Panc1 (cell line): ENCODE measurements at regions not wholly inside any gene's neighbourhood (a gene's known extent, or its start where the extent isn't known, plus 50 kb on each side); places are given as distances from the start of the nearest gene placed in this dataset.

Experiments used
- ATAC-seq: fragments of 200-7000 bp; cut with Tn5 transposase; 2 replicates; pipeline ENCODE4 v1.9.1; 2020; ENCODE audit warnings: mild to moderate bottlenecking, moderate library complexity
- BruUV-seq: library from RNA; stranded (reverse); fragments of 400-500 nt; replicated peaks from 2 replicates; lab custom pipeline; 2021; lab: Mats Ljungman, UMichigan
- CTCF ChIA-PET: fragments of 300-600 bp; sonication (Branson Sonifier 250); formaldehyde crosslinking; loops from one replicate; lab custom pipeline; 2022; ENCODE audit warnings: antibody characterized with exemption; lab: Charles Lee
- POLR2A ChIA-PET: fragments of 300-600 bp; sonication (Branson Sonifier 250); formaldehyde crosslinking; loops from one replicate; lab custom pipeline; 2022; ENCODE audit warnings: antibody characterized with exemption; lab: Charles Lee
- DNase-seq: peaks from one replicate; pipeline ENCODE4 v3.0.0-alpha.2; 2010; ENCODE audit warnings: low read depth, low spot score
- H3K27ac ChIP-seq: 2 replicates; pipeline ENCODE4 v1.5.1; 2011; ENCODE audit warnings: mild to moderate bottlenecking, low read length, inconsistent platforms
- H3K27me3 ChIP-seq: fragments of 200-500 bp; sonication (Bioruptor generic); 2 replicates; pipeline ENCODE4 v1.6.0; 2014; ENCODE audit warnings: low read length, inconsistent platforms; ENCODE audit not compliant: control insufficient read depth, insufficient read depth
- H3K36me3 ChIP-seq: fragments of 200-500 bp; sonication (Bioruptor generic); 2 replicates; pipeline ENCODE4 v1.5.1; 2014; ENCODE audit warnings: inconsistent platforms, mild to moderate bottlenecking, low read length, moderate library complexity; ENCODE audit not compliant: control insufficient read depth, insufficient read depth
- H3K4me1 ChIP-seq: 2 replicates; pipeline ENCODE4 v1.5.1; 2011; ENCODE audit warnings: inconsistent platforms, mild to moderate bottlenecking, low read length, moderate library complexity; ENCODE audit not compliant: control insufficient read depth, insufficient read depth
- H3K4me3 ChIP-seq, 2 experiments: 2 replicates each; pipeline ENCODE4 v1.5.1; 2011 to 2012; ENCODE audit warnings: low read depth in 2 of 2, low read length in 2 of 2, mild to moderate bottlenecking in 2 of 2, inconsistent platforms in 1 of 2, moderate library complexity in 1 of 2
- H3K9me3 ChIP-seq: fragments of 200-500 bp; sonication (Bioruptor generic); 2 replicates; pipeline ENCODE4 v1.5.1; 2014; ENCODE audit warnings: low read depth, mild to moderate bottlenecking, inconsistent platforms, low read length, moderate library complexity; ENCODE audit not compliant: control insufficient read depth, insufficient read depth
- POLR2AphosphoS5 ChIP-seq: IDR thresholded peaks from 2 replicates; pipeline ENCODE4 v1.6.1; 2012; ENCODE audit warnings: mild to moderate bottlenecking, low read depth, low read length, moderate library complexity
- SIN3A ChIP-seq: IDR thresholded peaks from 2 replicates; pipeline ENCODE4 v1.6.1; 2012; ENCODE audit warnings: low read depth, mild to moderate bottlenecking, low read length, moderate library complexity, borderline replicate concordance; ENCODE audit not compliant: insufficient read depth
- TCF7L2 ChIP-seq: IDR thresholded peaks from 2 replicates; pipeline ENCODE4 v1.6.1; 2011; ENCODE audit warnings: mild to moderate bottlenecking, low read depth, low read length, inconsistent platforms
- in situ Hi-C: cut with HindIII; loops from 2 replicates; pipeline ENCODE4 v1.10.0; 2016; ENCODE audit warnings: low sequenced_read_pairs, low pct_unique_long_range_greater_than_20kb
- intact Hi-C: fragments of 100-400 bp; cut with micrococcal nuclease; formaldehyde crosslinking; loops from one replicate; pipeline ENCODE4 v1.10.0; 2022; ENCODE audit not compliant: unreplicated experiment
- TF ChIP-seq, protein P1 (sequence below): fragments of 450-650 bp; IDR thresholded peaks from 2 replicates; pipeline ENCODE4 v1.5.1; 2017; ENCODE audit warnings: mild to moderate bottlenecking
- TF ChIP-seq, protein P2 (sequence below), 2 experiments: IDR thresholded peaks; 2 replicates each; pipeline ENCODE4 v1.6.1; 2011 to 2012; ENCODE audit warnings: low read depth in 2 of 2, control low read depth in 1 of 2, low read length in 1 of 2, mild to moderate bottlenecking in 1 of 2, moderate library complexity in 1 of 2; ENCODE audit not compliant: insufficient read depth in 1 of 2

DNA sequence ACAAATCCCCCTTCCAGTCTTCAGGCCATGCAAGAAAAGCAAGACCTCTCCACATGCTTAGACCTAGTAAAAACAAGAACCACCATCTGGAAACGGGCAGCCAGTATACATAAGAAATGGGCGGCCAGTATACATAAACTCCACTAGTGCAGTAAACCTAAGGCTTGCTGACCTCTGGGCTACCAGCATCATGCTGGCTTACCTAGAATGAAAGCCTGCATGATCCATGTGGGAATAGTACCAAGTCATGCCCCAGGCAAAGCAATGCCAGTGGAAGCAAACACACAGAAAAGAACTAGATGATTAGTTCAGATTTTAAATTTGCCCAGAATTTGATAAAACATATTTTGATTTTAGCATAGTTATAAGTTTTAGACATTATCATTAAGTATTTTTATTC lies 1346.4 kb downstream of the EFNA5 start:
- Histone ChIP-seq H3K36me3 (no peaks in the 10 kb centered on the region), H3K9me3 (no peaks in the 10 kb centered on the region), H3K27me3 (no peaks in the 10 kb centered on the region), H3K27ac (no peak overlapping the region), H3K4me1 (no peaks in the 10 kb centered on the region), H3K4me3 (no peak overlapping the region)
- BruUV-seq, result no TSS peak
- TF ChIP-seq, protein P1, sequence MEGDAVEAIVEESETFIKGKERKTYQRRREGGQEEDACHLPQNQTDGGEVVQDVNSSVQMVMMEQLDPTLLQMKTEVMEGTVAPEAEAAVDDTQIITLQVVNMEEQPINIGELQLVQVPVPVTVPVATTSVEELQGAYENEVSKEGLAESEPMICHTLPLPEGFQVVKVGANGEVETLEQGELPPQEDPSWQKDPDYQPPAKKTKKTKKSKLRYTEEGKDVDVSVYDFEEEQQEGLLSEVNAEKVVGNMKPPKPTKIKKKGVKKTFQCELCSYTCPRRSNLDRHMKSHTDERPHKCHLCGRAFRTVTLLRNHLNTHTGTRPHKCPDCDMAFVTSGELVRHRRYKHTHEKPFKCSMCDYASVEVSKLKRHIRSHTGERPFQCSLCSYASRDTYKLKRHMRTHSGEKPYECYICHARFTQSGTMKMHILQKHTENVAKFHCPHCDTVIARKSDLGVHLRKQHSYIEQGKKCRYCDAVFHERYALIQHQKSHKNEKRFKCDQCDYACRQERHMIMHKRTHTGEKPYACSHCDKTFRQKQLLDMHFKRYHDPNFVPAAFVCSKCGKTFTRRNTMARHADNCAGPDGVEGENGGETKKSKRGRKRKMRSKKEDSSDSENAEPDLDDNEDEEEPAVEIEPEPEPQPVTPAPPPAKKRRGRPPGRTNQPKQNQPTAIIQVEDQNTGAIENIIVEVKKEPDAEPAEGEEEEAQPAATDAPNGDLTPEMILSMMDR, result no peak
- TF ChIP-seq TCF7L2, result no peak
- TF ChIP-seq SIN3A, result no peak
- TF ChIP-seq, protein P2, sequence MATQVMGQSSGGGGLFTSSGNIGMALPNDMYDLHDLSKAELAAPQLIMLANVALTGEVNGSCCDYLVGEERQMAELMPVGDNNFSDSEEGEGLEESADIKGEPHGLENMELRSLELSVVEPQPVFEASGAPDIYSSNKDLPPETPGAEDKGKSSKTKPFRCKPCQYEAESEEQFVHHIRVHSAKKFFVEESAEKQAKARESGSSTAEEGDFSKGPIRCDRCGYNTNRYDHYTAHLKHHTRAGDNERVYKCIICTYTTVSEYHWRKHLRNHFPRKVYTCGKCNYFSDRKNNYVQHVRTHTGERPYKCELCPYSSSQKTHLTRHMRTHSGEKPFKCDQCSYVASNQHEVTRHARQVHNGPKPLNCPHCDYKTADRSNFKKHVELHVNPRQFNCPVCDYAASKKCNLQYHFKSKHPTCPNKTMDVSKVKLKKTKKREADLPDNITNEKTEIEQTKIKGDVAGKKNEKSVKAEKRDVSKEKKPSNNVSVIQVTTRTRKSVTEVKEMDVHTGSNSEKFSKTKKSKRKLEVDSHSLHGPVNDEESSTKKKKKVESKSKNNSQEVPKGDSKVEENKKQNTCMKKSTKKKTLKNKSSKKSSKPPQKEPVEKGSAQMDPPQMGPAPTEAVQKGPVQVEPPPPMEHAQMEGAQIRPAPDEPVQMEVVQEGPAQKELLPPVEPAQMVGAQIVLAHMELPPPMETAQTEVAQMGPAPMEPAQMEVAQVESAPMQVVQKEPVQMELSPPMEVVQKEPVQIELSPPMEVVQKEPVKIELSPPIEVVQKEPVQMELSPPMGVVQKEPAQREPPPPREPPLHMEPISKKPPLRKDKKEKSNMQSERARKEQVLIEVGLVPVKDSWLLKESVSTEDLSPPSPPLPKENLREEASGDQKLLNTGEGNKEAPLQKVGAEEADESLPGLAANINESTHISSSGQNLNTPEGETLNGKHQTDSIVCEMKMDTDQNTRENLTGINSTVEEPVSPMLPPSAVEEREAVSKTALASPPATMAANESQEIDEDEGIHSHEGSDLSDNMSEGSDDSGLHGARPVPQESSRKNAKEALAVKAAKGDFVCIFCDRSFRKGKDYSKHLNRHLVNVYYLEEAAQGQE (IDR thresholded peaks at IDR 0.05; ENCODE audit: insufficient read depth in 1 of 2, low read depth in 2 of 2, low read length in 1 of 2), result no peak
- no peak for TF ChIP-seq POLR2AphosphoS5
- ChIA-PET CTCF (no interaction called here), POLR2A (no interaction called here)
- DNase-seq (no peak), ATAC-seq (no peak; the same call in 1 of the 2 replicates)
- intact Hi-C loops, result no loop called here
- in situ Hi-C loops, result no loop called here

DNA sequence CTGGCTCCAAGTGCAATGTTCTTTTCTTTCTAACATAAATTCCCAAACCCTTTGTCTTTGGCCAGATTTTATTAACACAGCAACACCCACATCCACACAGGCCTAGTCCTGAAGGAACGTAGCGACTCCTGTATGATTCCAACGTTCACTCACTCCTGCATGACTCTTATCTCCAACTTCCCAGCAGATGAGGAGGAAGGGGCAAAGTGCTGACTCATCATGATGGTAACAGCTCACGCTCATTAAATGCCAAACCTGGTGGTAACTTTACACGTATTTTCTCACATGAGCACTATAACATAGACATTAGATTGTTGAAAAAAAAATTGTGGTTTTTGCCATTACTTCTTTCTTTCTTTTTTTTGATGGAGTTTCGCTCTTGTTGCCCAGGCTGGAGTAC lies 1349.5 kb downstream of the EFNA5 start:
- Histone ChIP-seq H3K4me3 (no peak overlapping the region), H3K27me3 (no peaks in the 10 kb centered on the region), H3K4me1 (no peaks in the 10 kb centered on the region), H3K27ac (no peak overlapping the region), H3K9me3 (no peaks in the 10 kb centered on the region), H3K36me3 (no peaks in the 10 kb centered on the region)
- TF ChIP-seq, protein P2 (IDR thresholded peaks at IDR 0.05; ENCODE audit: insufficient read depth in 1 of 2, low read depth in 2 of 2, low read length in 1 of 2), result no peak
- no peak for TF ChIP-seq POLR2AphosphoS5
- no peak for TF ChIP-seq SIN3A
- TF ChIP-seq, protein P1, result no peak
- TF ChIP-seq TCF7L2, result no peak
- ATAC-seq (no peak), DNase-seq (no peak)
- CTCF ChIA-PET, result no interaction called here
- no TSS peak for BruUV-seq
- POLR2A ChIA-PET, result no interaction called here
- intact Hi-C loops (no loop called here), in situ Hi-C loops (no loop called here)
